AG08396 (cell line): ENCODE measurements at regions not wholly inside any gene's neighbourhood (a gene's known extent, or its start where the extent isn't known, plus 50 kb on each side); places are given as distances from the start of the nearest gene placed in this dataset.
"Not testable (repeated sequence)": the region's sequence is repeated elsewhere in the genome, so short reads cannot be mapped to it uniquely, and the experiment has no call there.

Source experiments
- DNase-seq: peaks from one replicate; pipeline ENCODE4 v3.0.0; 2012; ENCODE audit warnings: low spot score, mixed read lengths

- no peak for DNase-seq
These were observed 1008.4 kb upstream of the ATXN7L3B start for GRCh38 chr12:73529231-73529630.

- no peak for DNase-seq
These were observed 1007.7 kb upstream of the ATXN7L3B start for GRCh38 chr12:73529954-73530353.

GRCh38 chr12:73531752-73532151, 1005.9 kb upstream of the ATXN7L3B start:
- no peak for DNase-seq

GRCh38 chr12:73547421-73547820, 990.2 kb upstream of the ATXN7L3B start:
- no peak for DNase-seq

- no peak for DNase-seq
These were observed 952.5 kb upstream of the ATXN7L3B start for GRCh38 chr12:73585136-73585535.

- DNase-seq, result no peak
These were observed 948.4 kb upstream of the ATXN7L3B start for GRCh38 chr12:73589220-73589619.

GRCh38 chr12:73598626-73599025, 939.0 kb upstream of the ATXN7L3B start:
- DNase-seq, result no peak

GRCh38 chr12:73599268-73599667, 938.4 kb upstream of the ATXN7L3B start:
- DNase-seq, result no peak

GRCh38 chr12:73605925-73606324, 931.7 kb upstream of the ATXN7L3B start:
- DNase-seq, result not testable (repeated sequence)

GRCh38 chr12:73612551-73612950, 925.1 kb upstream of the ATXN7L3B start:
- DNase-seq, result no peak

- DNase-seq, result no peak
These were observed 914.2 kb upstream of the ATXN7L3B start for GRCh38 chr12:73623421-73623820.

GRCh38 chr12:73625226-73625625, 912.4 kb upstream of the ATXN7L3B start:
- DNase-seq, result no peak

GRCh38 chr12:73629171-73629570, 908.5 kb upstream of the ATXN7L3B start:
- DNase-seq, result no peak

- no peak for DNase-seq
These were observed 907.5 kb upstream of the ATXN7L3B start for GRCh38 chr12:73629893-73630831.

GRCh38 chr12:73632191-73632590, 905.4 kb upstream of the ATXN7L3B start:
- no peak for DNase-seq

- no peak for DNase-seq
These were observed 905.0 kb upstream of the ATXN7L3B start for GRCh38 chr12:73632661-73633060.

- DNase-seq, result not testable (repeated sequence)
These were observed 898.2 kb upstream of the ATXN7L3B start for GRCh38 chr12:73639397-73639796.

GRCh38 chr12:73656375-73656774, 881.3 kb upstream of the ATXN7L3B start:
- no peak for DNase-seq

- DNase-seq, result no peak
These were observed 877.8 kb upstream of the ATXN7L3B start for GRCh38 chr12:73659802-73660201.

- DNase-seq, result no peak
These were observed 872.4 kb upstream of the ATXN7L3B start for GRCh38 chr12:73665193-73665592.

GRCh38 chr12:73671550-73671949, 866.1 kb upstream of the ATXN7L3B start:
- DNase-seq, result not testable (repeated sequence)

GRCh38 chr12:73677520-73678291, 859.9 kb upstream of the ATXN7L3B start:
- no peak for DNase-seq

GRCh38 chr12:73678335-73678734, 859.3 kb upstream of the ATXN7L3B start:
- no peak for DNase-seq
